ENCODE measurements at regions not wholly inside any gene's neighbourhood (a gene's known extent, or its start where the extent isn't known, plus 50 kb on each side); places are given as distances from the start of the nearest gene placed in this dataset.

DNA sequence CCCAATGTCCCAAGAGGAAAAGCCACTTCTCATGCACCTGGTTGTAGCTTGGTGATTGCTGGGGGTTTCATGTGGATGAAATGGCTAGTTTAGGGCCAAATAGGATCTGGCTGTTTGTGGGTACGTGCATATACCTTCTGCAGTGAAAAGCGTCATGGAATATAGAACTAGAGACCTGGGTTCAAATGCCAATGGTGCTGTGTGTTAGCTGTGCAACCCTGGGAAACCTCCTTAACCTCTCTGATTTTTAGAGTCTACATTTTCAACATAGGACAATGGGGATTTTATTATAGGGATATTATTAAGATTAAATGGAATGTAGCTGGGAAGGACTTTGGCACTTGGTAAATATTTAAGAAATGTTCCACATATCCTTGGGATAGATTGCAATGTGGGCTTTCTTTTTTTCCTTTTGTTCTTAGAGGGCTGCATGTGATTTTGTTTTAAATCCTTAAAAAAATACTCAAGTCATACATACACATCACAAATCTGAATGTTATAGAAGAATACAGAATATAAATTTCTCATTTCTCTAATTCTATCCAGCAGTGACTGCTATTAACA, 112.6 kb upstream of the E2F8 start:
- DNase-seq = no peak

DNA sequence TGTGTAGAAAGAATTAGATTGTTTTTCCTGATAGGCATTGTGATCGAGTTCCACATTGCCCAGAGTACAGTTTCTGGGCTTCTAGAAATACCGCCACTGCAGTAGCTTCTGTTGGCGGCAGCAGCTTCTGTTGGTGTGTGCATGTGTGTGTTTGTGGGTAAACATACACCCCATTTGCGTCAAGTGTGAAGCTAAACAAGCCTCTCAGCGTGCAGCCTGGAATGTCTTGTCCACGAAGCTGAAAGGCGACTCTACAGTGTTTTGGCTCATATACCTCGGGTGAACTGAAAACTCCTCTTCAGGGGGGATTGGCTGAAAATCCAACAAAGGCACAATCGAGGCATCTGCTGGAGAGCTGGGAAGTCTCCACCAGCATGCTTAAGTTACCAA, 112.0 kb upstream of the E2F8 start:
- no peak for DNase-seq

DNA sequence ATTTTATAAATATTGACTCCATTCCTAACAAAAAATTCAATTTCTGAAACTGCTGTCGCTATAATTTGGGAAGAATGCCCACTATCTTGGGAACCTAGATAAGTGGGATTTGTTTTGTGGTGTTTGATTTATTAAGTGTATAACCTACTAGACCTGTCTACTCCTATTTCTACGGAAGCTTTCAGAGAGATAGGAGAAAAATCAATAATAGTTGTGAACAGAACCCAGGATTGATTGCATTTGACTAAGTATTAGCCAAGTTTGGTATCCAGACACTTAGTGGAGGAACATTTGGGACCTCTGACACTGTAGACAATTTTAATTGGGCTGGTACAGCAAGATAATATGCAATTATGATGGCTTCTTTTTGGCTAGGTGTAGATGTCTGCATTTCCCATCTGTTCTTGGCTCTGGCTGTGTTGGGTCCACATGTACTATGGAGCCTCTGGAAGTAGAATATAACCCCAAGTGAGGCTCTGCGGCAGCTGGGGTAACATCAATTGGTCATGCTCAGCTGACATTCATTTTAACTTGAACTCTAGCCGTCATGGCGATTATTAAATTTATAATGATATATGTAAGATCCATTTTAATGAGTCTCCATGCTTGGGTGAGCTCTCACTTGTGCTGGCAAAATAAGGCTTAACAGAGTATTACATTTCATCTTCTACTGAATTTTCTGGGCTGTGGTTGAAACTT, 111.5 kb upstream of the E2F8 start:
- no peak for DNase-seq

DNA sequence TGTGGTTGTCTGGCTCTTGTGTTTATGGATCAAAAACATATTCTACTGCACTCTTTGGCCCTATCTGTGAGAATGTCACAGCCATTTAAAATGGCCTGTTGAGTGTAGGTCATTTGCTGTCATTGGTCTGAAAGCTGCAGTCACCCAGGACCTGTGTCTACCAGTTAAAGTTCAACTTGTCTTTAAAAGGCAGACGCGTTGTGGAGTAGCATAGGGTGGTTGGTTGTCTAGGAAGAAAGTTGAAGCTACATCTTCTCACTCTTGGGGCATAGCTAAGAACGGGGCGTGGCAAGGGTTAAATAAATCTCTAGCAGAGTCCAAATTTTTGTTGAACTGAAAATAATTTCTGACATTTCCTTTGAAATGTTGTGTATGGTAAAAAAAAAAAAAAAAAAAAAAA, 110.7 kb upstream of the E2F8 start:
- no peak for DNase-seq

DNA sequence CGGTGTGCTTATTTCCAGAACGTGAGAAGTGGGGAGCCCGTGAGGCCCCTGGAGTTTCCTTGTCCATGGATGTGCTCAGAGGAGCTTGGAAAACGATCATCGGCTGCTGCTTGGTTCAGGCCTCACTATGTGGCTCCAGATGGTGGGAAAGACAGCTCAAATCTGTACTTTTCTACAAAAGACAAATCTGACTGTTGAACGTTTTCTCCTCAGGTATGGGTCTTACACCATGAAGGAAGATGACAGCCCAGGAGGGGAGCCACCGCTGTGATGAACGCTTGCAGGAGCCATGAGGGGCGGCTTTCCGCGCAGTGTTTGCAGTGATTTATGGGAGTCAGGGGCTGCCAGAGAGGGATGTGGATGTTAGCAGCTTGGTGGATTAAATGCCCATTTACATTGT, 109.4 kb upstream of the E2F8 start:
- no peak for DNase-seq

DNA sequence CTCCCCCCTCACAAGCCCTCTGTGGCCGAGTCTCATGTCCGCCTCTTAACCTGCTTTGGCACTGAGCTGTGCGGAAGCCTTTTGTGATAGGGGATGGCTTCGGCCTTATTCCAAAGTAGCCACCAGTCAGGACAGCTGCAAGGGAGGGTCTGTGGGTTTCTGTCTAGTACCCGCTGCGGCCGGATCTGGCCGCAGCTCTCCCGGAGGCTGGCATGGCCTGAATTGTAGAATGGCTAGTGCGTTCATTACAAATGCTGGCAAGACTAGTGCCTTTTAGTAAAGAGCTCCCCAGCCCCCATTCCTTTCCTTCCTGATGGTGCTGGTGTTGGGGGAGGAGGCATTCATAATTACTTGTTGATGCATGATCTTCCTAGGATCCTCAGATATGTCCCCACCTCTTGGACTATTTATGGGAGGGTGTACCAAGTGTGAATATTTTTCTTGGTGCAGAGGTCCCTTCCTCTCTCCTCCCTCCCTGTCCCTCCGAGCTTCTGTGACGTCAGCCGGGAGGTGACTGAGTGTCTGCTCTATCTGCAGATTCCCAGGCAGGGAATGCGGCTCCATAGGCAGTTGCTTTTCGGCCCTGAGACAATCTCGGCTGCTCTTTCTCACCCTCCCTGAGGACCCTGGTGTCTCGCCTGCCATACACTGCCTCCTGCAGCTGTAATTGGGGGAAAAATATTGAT, 108.7 kb upstream of the E2F8 start:
- DNase-seq = no peak

DNA sequence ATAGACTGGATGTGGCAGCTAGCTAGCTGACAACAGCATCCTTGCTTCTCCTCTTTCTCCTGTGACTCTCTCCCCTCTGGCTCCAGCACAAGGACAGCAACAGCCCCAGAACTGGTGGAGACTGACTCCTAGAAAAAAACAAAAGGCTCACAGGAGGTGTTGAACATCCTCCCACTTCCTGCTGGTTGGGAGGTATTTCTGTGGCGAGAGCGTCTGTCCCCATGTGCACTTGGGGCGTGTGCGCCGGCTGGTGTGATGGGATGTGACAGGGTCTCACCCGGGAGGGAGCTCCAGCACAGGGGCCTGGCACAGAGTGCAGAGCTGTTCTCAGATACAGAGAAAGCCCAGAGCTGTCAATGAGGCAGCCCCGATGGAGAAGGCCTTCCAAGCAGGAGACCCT, 107.2 kb upstream of the E2F8 start:
- DNase-seq = no peak

DNA sequence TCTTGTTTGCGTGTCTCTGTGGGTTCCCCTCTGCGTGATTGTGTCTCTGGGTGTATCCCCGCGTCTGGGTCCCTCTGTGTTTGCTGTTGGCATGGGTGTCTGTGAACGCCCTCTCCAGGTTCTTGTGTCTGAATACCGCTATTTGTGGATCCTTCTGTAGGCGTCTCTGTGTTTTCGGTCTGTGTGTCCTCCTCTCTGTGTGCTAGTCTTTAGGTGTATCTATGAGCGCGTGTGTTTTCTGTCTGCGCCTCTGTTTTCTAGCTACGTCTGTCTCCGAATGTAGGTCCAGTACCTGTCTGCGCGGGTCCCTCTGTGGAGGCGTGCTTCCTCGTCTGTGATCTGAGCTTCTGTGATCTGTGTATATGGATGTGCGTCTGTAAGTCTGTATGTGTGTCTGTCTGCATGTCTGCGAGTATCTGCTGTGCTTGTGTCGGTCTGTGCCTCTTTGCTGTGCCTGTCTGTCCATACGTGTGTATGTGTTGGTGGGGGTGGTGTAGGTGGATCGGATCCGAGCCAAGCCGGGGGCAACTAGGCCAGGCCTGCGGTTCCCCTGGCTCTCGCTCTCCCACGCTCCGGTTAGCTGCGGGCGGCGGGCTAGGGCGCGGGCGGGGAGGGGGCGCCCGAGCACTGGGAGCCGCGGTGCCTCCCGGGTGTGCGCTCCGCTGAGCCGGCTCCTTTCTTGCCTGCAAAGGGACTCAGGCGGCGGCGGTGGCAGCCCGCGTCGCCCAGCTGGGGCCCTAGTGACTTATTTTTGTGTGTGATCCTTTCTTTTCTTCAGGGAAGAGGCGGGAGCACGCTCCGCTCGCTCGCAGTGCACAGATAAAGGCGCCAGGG, 105.3 kb upstream of the E2F8 start:
- DNase-seq = no peak

DNA sequence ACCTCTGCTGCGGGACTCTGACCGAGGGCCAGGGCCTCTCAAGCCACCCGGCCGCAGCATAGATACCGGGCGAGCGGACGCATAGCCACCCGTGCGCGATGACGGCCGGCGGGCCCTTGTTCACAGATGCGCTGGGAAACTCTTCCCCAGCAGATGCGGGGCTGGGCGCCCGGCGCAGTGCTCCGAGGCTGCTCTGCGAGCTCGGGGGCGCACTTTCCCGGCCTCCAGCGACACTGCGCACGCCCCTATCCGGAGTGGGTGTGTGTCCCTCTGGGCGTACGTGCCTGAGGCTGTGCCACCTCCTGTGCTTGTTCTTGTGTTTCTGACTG, 104.7 kb upstream of the E2F8 start:
- DNase-seq = peak in 1 of 2 donors; percentile 7

DNA sequence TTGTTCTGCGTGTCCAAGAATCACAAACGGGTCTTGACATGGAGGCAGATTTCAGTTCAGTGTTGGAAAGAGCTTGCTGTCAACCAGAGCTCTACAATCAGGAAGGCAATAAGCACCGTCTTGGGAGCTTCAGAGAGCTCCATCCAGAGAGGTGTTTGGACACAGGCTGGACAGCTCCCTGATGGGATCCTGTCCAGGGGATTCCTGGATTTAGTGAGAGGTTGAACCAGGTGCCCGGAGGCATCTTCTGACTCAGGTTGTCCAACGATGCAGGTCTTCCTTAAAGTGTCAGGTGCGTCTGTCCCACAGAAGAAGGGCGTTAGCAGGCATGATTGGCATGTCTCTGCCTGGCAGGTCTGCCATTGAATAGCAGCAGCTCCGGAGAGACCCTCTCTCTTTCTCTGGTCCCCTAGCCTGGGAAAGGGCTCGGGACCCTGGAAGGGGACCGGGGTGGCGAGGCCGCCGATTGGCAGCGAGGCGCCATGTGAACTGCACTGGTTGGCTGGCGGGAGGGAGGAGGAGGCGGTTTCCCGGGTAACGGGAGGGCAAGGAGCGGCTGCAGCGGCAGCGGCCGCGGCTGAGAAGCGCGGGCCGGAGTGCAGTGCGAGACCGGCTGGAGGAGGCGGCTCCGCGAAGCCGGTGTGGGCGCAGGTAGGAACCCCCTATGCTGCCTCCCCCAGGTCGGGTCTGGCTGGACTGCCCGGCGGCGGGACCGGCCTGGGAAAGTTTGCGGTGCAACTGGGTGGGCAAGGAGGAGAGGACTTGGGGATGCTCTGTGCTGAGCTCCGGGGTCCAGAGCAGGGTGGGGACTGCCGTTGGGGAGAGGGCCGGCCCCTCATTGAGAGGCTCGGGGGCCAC, 104.1 kb upstream of the E2F8 start:
- peak in 1 of 2 donors; percentile 3 for DNase-seq

DNA sequence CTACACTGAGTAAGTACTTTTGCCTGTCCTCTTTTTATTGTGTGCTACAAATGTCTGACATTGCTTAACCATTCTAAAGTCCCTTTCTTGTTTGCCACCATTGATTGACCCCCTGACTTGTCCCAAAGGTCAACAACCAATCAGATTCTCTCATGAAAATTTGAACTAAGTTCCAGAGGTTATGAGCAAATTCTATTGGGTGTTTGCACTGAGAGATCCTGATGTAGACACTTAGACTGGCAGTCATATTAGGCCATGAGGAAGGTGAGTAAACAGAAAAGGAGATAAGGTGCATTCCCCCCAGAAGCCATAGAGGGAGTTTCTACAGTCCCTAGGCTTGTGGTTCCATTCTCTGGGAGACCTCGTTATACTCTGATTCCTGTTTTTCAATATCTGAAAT, 101.3 kb upstream of the E2F8 start:
- no peak for DNase-seq

DNA sequence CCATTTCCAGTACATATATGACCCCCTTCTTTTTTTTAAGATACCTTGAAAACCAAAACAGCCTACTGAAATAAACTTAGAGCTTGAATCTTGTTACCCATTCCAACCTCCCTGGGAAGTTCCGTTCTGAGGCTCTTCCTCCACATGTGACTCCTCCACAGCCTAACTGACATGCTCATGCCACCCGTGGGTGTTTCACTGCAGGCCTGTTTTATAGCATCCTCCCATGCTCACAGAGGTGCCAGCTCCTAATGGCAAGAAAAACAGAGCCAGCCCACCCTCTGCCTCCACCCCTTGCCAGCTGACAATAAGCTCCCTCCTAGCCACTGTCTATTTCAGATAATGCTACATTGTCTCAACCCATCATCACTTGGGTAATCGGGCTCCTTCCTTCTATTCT, 97.6 kb upstream of the E2F8 start:
- DNase-seq = no peak

DNA sequence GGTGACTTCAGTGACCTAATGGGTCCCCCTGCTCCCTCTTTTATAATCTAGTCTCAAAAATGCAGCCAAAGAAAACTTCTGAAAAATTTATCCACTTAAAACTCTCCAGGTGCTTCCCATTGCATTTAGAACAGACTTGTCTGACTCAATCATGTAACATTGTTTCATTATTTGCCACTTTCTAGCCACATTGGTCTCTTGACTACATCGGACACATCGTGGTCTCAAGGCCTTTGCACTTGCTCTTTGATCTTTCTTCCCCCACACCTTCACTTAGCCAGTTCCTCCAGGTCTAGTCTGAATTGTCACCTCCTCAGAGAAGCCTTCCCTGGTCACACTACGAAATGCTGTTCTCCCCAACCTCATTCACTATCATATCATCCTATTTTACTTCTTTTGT, 97.0 kb upstream of the E2F8 start:
- no peak for DNase-seq

DNA sequence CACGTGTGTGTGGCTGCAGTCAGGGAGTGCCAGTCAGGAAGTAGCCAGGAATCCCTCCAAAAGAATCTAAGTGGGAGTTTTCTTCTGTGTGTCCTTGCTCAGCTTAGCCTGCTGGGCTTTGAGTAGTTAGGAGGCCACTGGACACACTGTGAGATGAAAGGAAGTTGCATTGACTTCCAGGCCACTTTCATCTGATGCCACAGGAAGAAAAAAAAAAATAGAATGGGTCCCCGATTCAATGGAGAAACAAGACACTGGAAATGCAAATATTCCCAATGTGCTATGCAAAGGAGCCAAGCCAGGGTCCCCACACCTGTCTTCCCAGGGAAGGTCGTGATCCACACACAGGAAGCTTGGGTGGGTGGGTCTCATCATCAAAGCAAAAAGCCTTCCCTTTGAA, 95.6 kb upstream of the E2F8 start:
- DNase-seq = no peak

DNA sequence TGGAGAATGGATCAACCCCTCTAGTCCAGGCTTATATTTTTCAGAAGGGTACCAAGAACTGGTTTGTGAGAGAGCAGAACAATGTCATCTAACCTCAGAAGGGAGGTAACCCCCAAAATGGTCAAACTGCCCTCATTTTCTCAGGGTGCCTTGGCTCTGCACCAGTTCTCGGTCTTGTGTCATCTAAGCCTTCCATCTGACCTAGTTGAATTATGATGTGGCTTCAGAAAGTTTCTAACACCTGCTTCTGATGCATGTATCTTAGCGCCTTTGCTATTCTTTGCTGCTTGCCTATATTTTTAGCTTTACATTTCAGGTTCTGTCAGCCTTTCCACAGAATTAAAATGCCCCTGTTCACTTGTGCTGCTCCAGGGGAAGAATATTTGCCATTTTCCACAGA, 91.7 kb upstream of the E2F8 start:
- no peak for DNase-seq

DNA sequence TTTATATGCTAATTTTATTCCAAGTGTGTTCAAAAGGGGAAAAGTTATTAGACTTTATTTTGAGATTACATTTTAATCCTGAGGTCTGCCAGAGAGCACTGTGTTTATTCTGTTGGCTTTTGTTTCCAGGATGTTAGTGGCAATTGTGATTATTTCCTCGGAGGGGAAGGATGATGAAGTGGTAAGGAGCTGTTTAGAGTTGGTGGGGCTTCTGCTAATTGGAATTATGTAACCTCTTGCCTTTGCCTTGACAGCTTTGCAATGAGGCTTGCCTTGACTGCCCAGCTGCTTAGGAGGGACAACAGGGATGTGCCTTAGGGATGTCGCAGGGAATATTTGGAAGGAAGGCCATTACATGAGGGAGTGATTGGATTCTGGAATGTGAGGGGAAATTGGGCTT, 89.7 kb upstream of the E2F8 start:
- DNase-seq = no peak

DNA sequence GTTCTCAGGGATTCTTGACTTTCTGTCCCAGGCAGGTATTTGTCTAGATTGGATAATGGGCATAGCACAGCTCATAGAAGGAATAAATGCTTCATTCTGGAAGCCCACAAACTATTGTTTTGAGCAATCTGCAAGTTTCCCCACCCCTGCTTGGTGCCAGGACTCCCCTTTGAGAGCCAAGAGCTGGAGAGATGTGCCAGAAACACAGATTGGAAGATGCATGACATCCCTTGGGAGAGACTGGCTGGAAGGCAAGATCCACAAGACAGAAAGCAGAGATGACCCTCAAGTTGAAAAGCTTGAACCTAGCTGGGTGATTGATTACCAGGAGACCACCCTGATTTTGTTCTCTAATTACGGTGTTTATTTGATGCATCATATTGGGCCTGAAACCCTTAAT, 89.2 kb upstream of the E2F8 start:
- no peak for DNase-seq

DNA sequence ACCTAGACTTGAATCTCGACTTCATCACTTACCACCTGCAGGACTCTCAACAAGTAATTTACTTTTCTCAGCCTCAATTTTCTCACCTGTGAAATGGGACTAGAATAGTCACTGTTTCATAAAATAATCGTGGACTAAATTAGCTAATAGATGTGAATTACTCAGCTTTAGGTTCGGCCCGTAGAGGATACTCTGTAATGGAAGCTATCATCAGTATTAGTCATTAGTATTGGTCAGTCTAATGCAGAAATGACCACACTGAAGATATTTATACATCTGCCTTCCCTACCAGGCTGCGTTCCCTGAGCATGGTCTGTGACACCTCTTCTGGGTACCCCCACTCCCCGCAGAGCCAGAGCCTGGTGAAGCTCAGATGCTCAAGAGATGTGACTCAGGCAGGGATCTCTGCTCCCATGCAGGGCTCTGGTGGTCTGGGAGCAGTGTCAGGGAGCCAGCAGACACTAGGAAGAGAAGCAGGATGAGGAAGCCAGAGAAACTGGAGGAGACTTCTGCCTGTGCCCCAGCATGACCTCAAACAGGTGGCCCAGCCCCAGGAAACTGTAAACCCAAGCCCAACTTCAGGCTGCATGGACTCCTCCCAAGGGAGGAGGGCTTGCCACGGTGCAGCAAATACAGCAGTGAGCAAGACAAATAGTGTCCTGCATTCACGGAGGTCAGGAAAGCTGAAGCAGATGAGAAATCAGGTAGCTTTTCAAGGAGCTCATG, 88.0 kb upstream of the E2F8 start:
- DNase-seq = no peak

DNA sequence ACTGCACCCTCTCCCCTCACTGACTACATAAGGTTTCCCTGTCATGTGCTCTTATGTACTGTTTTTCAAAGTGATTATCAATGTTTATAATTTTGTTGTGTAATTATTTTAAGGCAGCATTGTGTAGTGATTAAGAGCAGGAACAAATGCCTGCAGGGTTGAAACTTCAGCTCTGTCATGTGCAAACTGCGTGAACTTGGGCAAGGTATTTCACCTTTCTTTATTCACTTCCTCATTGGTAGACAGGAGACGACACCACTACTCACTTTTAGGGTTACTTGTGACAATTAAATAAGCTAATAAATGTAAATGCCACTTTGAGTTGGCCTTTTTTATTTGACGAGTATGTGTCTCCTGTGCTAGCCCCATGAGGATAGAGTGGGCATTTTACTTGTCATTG, 86.5 kb upstream of the E2F8 start:
- no peak for DNase-seq

DNA sequence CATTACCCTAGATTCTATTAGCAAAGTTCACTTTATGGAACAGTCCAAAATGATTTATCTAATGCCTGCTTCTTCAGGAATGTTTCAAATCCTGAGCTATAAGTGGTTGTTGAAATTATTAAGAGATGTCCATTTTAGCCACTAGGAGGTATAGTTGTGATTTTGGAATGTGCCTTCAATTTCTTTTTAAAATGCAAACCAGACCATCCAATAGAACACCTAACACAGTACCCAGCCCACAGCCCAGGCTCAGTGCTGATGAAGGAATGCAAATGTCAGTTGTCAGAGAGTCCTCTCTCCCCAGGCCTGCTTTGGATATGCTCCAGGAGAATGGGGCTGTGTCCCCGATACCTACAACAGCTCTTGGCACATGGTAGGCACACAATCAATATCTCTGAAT, 85.8 kb upstream of the E2F8 start:
- no peak for DNase-seq

DNA sequence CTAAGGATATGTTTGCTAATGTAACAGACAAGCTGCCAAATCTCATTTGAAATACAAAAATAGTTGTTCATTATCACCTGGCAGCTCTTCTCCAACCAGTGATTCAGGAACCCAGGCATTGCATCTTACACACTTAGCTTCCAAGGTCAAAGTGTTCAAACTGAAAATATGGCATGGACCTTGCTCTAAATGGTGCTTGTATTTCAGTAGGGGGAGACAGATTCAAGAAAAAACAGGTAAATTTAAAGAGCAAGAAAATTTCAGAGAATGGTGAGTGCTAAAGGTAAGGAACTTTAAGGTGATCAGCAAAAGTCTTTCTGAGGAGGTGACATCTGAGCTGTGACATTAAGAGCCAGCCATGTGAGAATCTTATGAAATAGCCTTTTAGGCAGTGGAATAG, 82.8 kb upstream of the E2F8 start:
- no peak for DNase-seq

DNA sequence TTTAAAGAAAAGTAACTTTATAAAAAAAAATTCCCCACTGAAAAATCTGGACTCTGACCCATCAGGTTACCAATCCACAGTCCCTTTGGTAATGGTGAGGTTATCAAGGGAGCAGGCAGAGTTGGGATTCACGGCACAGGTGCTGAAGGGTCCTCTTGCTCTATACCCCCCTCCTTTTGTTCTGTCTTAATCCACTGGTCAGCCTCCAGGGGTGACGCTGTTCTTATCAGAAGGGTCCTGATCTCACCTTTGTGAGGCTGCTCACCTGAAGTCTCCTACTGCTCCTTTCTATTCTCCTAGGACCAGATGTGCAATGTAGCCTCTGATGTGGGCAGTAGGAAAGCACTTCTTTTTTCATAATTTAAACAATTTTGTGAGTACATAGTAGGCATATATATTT, 80.6 kb upstream of the E2F8 start:
- DNase-seq = no peak

Measured in stimulated activated CD4-positive, alpha-beta T cell treated with anti-CD3 and anti-CD28 coated beads, Interleukin-2, amount 100 ng/mL, for 24 hours (primary cell).